GM23248 (cell line): ENCODE measurements at regions not wholly inside any gene's neighbourhood (a gene's known extent, or its start where the extent isn't known, plus 50 kb on each side); places are given as distances from the start of the nearest gene placed in this dataset.

Experiments
- EZH2 ChIP-seq: fragments of 200-600 bp; sonication (generic); IDR thresholded peaks from 2 replicates; pipeline ENCODE4 v1.6.1; 2018; ENCODE audit warnings: antibody characterized with exemption, mild to moderate bottlenecking; ENCODE audit not compliant: insufficient read depth, poor library complexity, severe bottlenecking
- EZH2phosphoT487 ChIP-seq: fragments of 200-600 bp; sonication (generic); IDR thresholded peaks from 2 replicates; pipeline ENCODE4 v1.6.1; 2018; ENCODE audit warnings: antibody characterized with exemption, moderate library complexity, mild to moderate bottlenecking, low read depth; ENCODE audit not compliant: insufficient read depth

- TF ChIP-seq EZH2 (no peak), EZH2phosphoT487 (no peak)
Measured at GRCh38 chr3:177491296-177492032, 294.2 kb upstream of the TBL1XR1 start.
